H1 (cell line): ENCODE measurements at regions not wholly inside any gene's neighbourhood (a gene's known extent, or its start where the extent isn't known, plus 50 kb on each side); places are given as distances from the start of the nearest gene placed in this dataset.

Source experiments
- CTCF ChIA-PET: fragments of 300-600 bp; sonication (Branson Sonifier 250); formaldehyde crosslinking; loops from one replicate; lab custom pipeline; 2021; ENCODE audit not compliant: partially characterized antibody; lab: Charles Lee
- POLR2A ChIA-PET: fragments of 300-600 bp; sonication (Branson Sonifier 250); formaldehyde crosslinking; loops from one replicate; lab custom pipeline; 2021; ENCODE audit warnings: inconsistent platforms; ENCODE audit not compliant: partially characterized antibody; lab: Charles Lee
- DNase-seq, 2 experiments: peaks; one replicate each; pipeline versions ENCODE4 v3.0.0 to v3.0.0-alpha.2; 2010 to 2022; ENCODE audit warnings: low spot score in 2 of 2, low read depth in 1 of 2, mixed read lengths in 1 of 2
- FAIRE-seq: peaks from 2 replicates; lab custom pipeline; 2011; peaks lifted over from hg19 to GRCh38; lab: Jason Lieb, UNC
- H2AFZ ChIP-seq: 2 replicates; pipeline ENCODE4 v1.8.1; 2012; ENCODE audit warnings: low read length, inconsistent platforms
- H2AK5ac ChIP-seq: 2 replicates; pipeline ENCODE4 v1.6.1; 2013; ENCODE audit warnings: low read depth, low read length
- H2BK120ac ChIP-seq: replicated peaks from 2 replicates; pipeline ENCODE3; 2013; ENCODE audit warnings: low read depth, low read length, inconsistent platforms
- H2BK12ac ChIP-seq: 2 replicates; pipeline ENCODE4 v1.6.1; 2013; ENCODE audit warnings: low read depth, low read length
- H2BK15ac ChIP-seq: 2 replicates; pipeline ENCODE4 v1.6.1; 2013; ENCODE audit warnings: low read length
- H2BK20ac ChIP-seq: 2 replicates; pipeline ENCODE4 v1.6.1; 2013; ENCODE audit warnings: low read length
- H2BK5ac ChIP-seq: 2 replicates; pipeline ENCODE4 v1.6.1; 2013; ENCODE audit warnings: low read depth, low read length
- H3K14ac ChIP-seq: 2 replicates; pipeline ENCODE4 v1.6.1; 2013; ENCODE audit warnings: inconsistent platforms; ENCODE audit not compliant: insufficient read length
- H3K18ac ChIP-seq: 2 replicates; pipeline ENCODE4 v1.6.1; 2013; ENCODE audit warnings: low read length; ENCODE audit errors: extremely low read depth
- H3K23ac ChIP-seq: 2 replicates; pipeline ENCODE4 v1.6.1; 2013; ENCODE audit warnings: inconsistent platforms; ENCODE audit not compliant: insufficient read length
- H3K23me2 ChIP-seq: 2 replicates; pipeline ENCODE4 v1.6.1; 2013; ENCODE audit warnings: low read depth, low read length
- H3K27ac ChIP-seq: 2 replicates; pipeline ENCODE4 v1.6.1; 2011; ENCODE audit warnings: low read depth, low read length, inconsistent platforms
- H3K27me3 ChIP-seq, 4 experiments: replicated peaks in 1 of 4; 1 replicate in 1 of 4; 2 replicates in 3 of 4; pipeline versions ENCODE4 v1.6.1 to v1.8.1; 2011 to 2013; ENCODE audit warnings: low read length in 3 of 4, mild to moderate bottlenecking in 3 of 4, inconsistent platforms in 2 of 4, mixed read lengths in 2 of 4, moderate library complexity in 1 of 4; ENCODE audit not compliant: control insufficient read depth in 3 of 4, insufficient read depth in 3 of 4; ENCODE audit errors: extremely low read depth in 1 of 4
- H3K36me3 ChIP-seq, 4 experiments: 2 replicates each; pipeline versions ENCODE4 v1.6.1 to v1.8.1; 2011 to 2013; ENCODE audit warnings: mild to moderate bottlenecking in 4 of 4, low read length in 3 of 4, moderate library complexity in 2 of 4, control low read depth in 1 of 4, inconsistent platforms in 1 of 4; ENCODE audit not compliant: insufficient read depth in 4 of 4, control insufficient read depth in 2 of 4
- H3K4ac ChIP-seq: replicated peaks from 2 replicates; pipeline ENCODE3; 2013; ENCODE audit warnings: low read length, low read depth, mixed read lengths, inconsistent platforms; ENCODE audit not compliant: insufficient read length
- H3K4me1 ChIP-seq, 4 experiments: replicated peaks in 1 of 4; 1 replicate in 1 of 4; 2 replicates in 3 of 4; pipeline versions ENCODE4 v1.6.1 to v1.8.1; 2011 to 2013; ENCODE audit warnings: low read length in 3 of 4, inconsistent platforms in 2 of 4, mixed read lengths in 1 of 4; ENCODE audit not compliant: insufficient read depth in 4 of 4, control insufficient read depth in 3 of 4
- H3K4me2 ChIP-seq, 2 experiments: 2 replicates each; pipeline versions ENCODE4 v1.6.1 to v1.8.1; 2011 to 2013; ENCODE audit warnings: low read depth in 2 of 2, low read length in 2 of 2, control low read depth in 1 of 2, inconsistent platforms in 1 of 2, mild to moderate bottlenecking in 1 of 2; ENCODE audit not compliant: insufficient read depth in 1 of 2
- H3K4me3 ChIP-seq, 4 experiments: fragments of 200-600, 300-600 bp in 1 of 4; sonication (generic), shearing (Covaris generic), sonication (Bioruptor Twin) in 1 of 4; 2 replicates each; pipeline versions ENCODE4 v1.5.1 to v1.8.1; 2011 to 2016; ENCODE audit warnings: low read length in 4 of 4, low read depth in 3 of 4, control low read depth in 2 of 4, inconsistent platforms in 2 of 4, mild to moderate bottlenecking in 2 of 4, mixed read lengths in 1 of 4, moderate library complexity in 1 of 4; ENCODE audit not compliant: insufficient read depth in 2 of 4; ENCODE audit errors: extremely low read depth in 1 of 4
- H3K56ac ChIP-seq: replicated peaks from 2 replicates; pipeline ENCODE3; 2013; ENCODE audit warnings: low read depth, mild to moderate bottlenecking, mixed read lengths, low read length, inconsistent platforms; ENCODE audit not compliant: insufficient read length
- H3K79me1 ChIP-seq: 2 replicates; pipeline ENCODE4 v1.6.1; 2013; ENCODE audit warnings: low read depth, low read length, control low read depth
- H3K79me2 ChIP-seq, 2 experiments: 2 replicates each; pipeline versions ENCODE4 v1.6.1 to v1.8.1; 2012 to 2013; ENCODE audit warnings: low read length in 2 of 2, mild to moderate bottlenecking in 2 of 2, inconsistent platforms in 1 of 2; ENCODE audit not compliant: insufficient read depth in 2 of 2, control insufficient read depth in 1 of 2
- H3K9ac ChIP-seq, 4 experiments: replicated peaks in 1 of 4; 1 replicate in 1 of 4; 2 replicates in 3 of 4; pipeline versions ENCODE4 v1.6.1 to v1.8.1; 2011 to 2013; ENCODE audit warnings: low read depth in 3 of 4, low read length in 3 of 4, control low read depth in 2 of 4, mild to moderate bottlenecking in 2 of 4, moderate library complexity in 2 of 4, inconsistent platforms in 1 of 4; ENCODE audit errors: extremely low read depth in 1 of 4
- H3K9me3 ChIP-seq, 2 experiments: 2 replicates each; pipeline versions ENCODE4 v1.6.1 to v1.8.1; 2012 to 2013; ENCODE audit warnings: mild to moderate bottlenecking in 2 of 2, moderate library complexity in 2 of 2, control low read depth in 1 of 2, inconsistent platforms in 1 of 2, low read depth in 1 of 2, low read length in 1 of 2, mixed read lengths in 1 of 2; ENCODE audit not compliant: insufficient read depth in 2 of 2
- H4K20me1 ChIP-seq, 2 experiments: replicated peaks in 1 of 2; 2 replicates each; pipeline versions ENCODE3 to v1.8.1; 2011 to 2013; ENCODE audit warnings: inconsistent platforms in 2 of 2, low read length in 2 of 2, mild to moderate bottlenecking in 1 of 2; ENCODE audit not compliant: insufficient read depth in 2 of 2, control insufficient read depth in 1 of 2
- H4K5ac ChIP-seq: 2 replicates; pipeline ENCODE4 v1.6.1; 2013; ENCODE audit warnings: low read length, low read depth, mixed read lengths, inconsistent platforms; ENCODE audit not compliant: insufficient read length
- H4K8ac ChIP-seq: 2 replicates; pipeline ENCODE4 v1.8.0; 2013; ENCODE audit warnings: mild to moderate bottlenecking, moderate library complexity, low read length, inconsistent platforms; ENCODE audit not compliant: insufficient read depth; ENCODE audit errors: extremely low read depth
- H4K91ac ChIP-seq: replicated peaks from 2 replicates; pipeline ENCODE3; 2013; ENCODE audit warnings: low read length, mixed read lengths, inconsistent platforms; ENCODE audit not compliant: insufficient read length
- BRCA1 ChIP-seq: IDR thresholded peaks from 2 replicates; pipeline ENCODE4 v1.6.1; 2012; ENCODE audit warnings: low read depth, low read length, improper control_type of control experiment
- E2F6 ChIP-seq: IDR thresholded peaks from 2 replicates; pipeline ENCODE4 v1.6.1; 2012; ENCODE audit warnings: inconsistent platforms
- EGR1 ChIP-seq: IDR thresholded peaks from 2 replicates; pipeline ENCODE4 v1.6.1; 2011; ENCODE audit warnings: low read depth, low read length, borderline replicate concordance
- HDAC6 ChIP-seq: IDR thresholded peaks from one replicate; pipeline ENCODE4 v1.7.1; 2012; ENCODE audit warnings: low read depth, mild to moderate bottlenecking, inconsistent platforms, low read length, moderate library complexity
- MAFK ChIP-seq: IDR thresholded peaks from 2 replicates; pipeline ENCODE4 v1.6.1; 2012; ENCODE audit warnings: low read depth, mild to moderate bottlenecking, improper control_type of control experiment, low read length
- RAD21 ChIP-seq, 2 experiments: IDR thresholded peaks in 1 of 2; conservative IDR thresholded peaks in 1 of 2; 2 replicates each; pipeline ENCODE4 v1.6.1; 2011; ENCODE audit warnings: low read depth in 2 of 2, low read length in 2 of 2, improper control_type of control experiment in 1 of 2, inconsistent platforms in 1 of 2, mild to moderate bottlenecking in 1 of 2, moderate library complexity in 1 of 2
- SIX5 ChIP-seq: IDR thresholded peaks from 2 replicates; pipeline ENCODE4 v1.6.1; 2011; ENCODE audit warnings: mild to moderate bottlenecking, low read depth, low read length
- WGBS, 2 experiments: shearing (Covaris generic) in 1 of 2; methylation state at CpG; one replicate each; pipeline versions ENCODE4 v1.1.6 to v1.1.7; 2013 to 2015; ENCODE audit warnings: low lambda C conversion rate in 2 of 2, mixed read lengths in 2 of 2, inconsistent platforms in 1 of 2, low coverage in 1 of 2, missing lambda C conversion rate in 1 of 2; ENCODE audit not compliant: insufficient replicate concordance in 2 of 2, insufficient coverage in 1 of 2, insufficient read length in 1 of 2; ENCODE audit errors: extremely low coverage in 1 of 2, missing lambda C conversion rate in 1 of 2; 5-methylcytosine and 5-hydroxymethylcytosine counted together

- ChIA-PET CTCF (interaction anchor here (0.5 kb wide), 1 partner anchor 1618 kb away, joined by 3 read pairs; no protein-coding TSS in a partner anchor), POLR2A (no interaction called here)
- H2BK12ac ChIP-seq = no peak overlapping the region
- no peak overlapping the region for H3K9ac ChIP-seq
- H3K27me3 ChIP-seq = no peaks in the 10 kb centered on the region
- H2BK20ac ChIP-seq = no peak overlapping the region
- H3K4me2 ChIP-seq = no peak overlapping the region
- no peak overlapping the region for H2BK120ac ChIP-seq
- H4K91ac ChIP-seq = no peak overlapping the region
- H3K9me3 ChIP-seq = no peaks in the 10 kb centered on the region; a peak in 1 of 4 replicates
- no peak overlapping the region for H3K18ac ChIP-seq
- no peak for DNase-seq
- no peak overlapping the region for H2BK15ac ChIP-seq
- H3K36me3 ChIP-seq = no peaks in the 10 kb centered on the region
- no peak overlapping the region for H2AK5ac ChIP-seq
- no peak overlapping the region for H3K56ac ChIP-seq
- H2BK5ac ChIP-seq = no peak overlapping the region
- WGBS, 2 experiments = 95% methylated on average over 3 of the region's 3 CpGs; no CpG with 5 or more reads in 1 of the 2 experiments
- no peaks in the 10 kb centered on the region for H3K4me1 ChIP-seq
- H2AFZ ChIP-seq = no peak overlapping the region
- no peaks in the 10 kb centered on the region for H3K79me2 ChIP-seq
- H3K4ac ChIP-seq = no peak overlapping the region
- no peak overlapping the region for H3K4me3 ChIP-seq
- no peak for FAIRE-seq
- H3K79me1 ChIP-seq = no peaks in the 10 kb centered on the region
- no peak overlapping the region for H3K23ac ChIP-seq
- H4K5ac ChIP-seq = no peak overlapping the region
- H3K14ac ChIP-seq = no peak overlapping the region
- no peak overlapping the region for H4K8ac ChIP-seq
- H3K27ac ChIP-seq = no peak overlapping the region
- H4K20me1 ChIP-seq = no peaks in the 10 kb centered on the region
- H3K23me2 ChIP-seq = no peaks in the 10 kb centered on the region
- TF ChIP-seq MAFK (no peak), SIX5 (no peak), HDAC6 (no peak), RAD21 (IDR thresholded peaks at IDR 0.05 in 1 of 2, conservative IDR thresholded peaks at IDR 0.05 in 1 of 2; ENCODE audit: low read depth in 2 of 2, low read length in 2 of 2) (no peak), EGR1 (no peak), E2F6 (no peak), BRCA1 (no peak)
These were observed 1389.0 kb downstream of the PCDH9 start for GRCh38 chr13:65841156-65841555.
